ENCODE measurements at regions not wholly inside any gene's neighbourhood (a gene's known extent, or its start where the extent isn't known, plus 50 kb on each side); places are given as distances from the start of the nearest gene placed in this dataset.

- Histone ChIP-seq H3K4me3 (ENCODE audit: low read depth, low read length) (no peak overlapping the region), H3K27me3 (replicated peaks; ENCODE audit: control insufficient read depth, insufficient read depth, low read length) (no peaks in the 10 kb centered on the region), H3K36me3 (ENCODE audit: control insufficient read depth, insufficient read depth, low read length) (no peaks in the 10 kb centered on the region), H3K4me1 (peaks cover 5% of the 10 kb centered on the region; the same call in 1 of the 2 replicates), H3K9me3 (no peaks in the 10 kb centered on the region)
- H3K27me3 Mint-ChIP-seq (ENCODE audit: insufficient read depth, unreplicated experiment) = no peaks in the 10 kb centered on the region
- CTCF ChIA-PET = no interaction called here
- no peak overlapping the region for H3K4me3 Mint-ChIP-seq (ENCODE audit: unreplicated experiment)
- intact Hi-C loops (cut with micrococcal nuclease; ENCODE audit: unreplicated experiment) = no loop called here
- no peak for DNase-seq
- H3K27ac Mint-ChIP-seq (ENCODE audit: unreplicated experiment) = no peak overlapping the region
- no peaks in the 10 kb centered on the region for H3K9me3 Mint-ChIP-seq (ENCODE audit: unreplicated experiment)
- no peaks in the 10 kb centered on the region for H3K36me3 Mint-ChIP-seq (ENCODE audit: insufficient read depth, unreplicated experiment)
- no peak for TF ChIP-seq CTCF (IDR thresholded peaks at IDR 0.05; ENCODE audit: insufficient read depth in 1 of 2, low read depth in 1 of 2, low read length in 1 of 2, severe bottlenecking in 1 of 2, unreplicated experiment in 1 of 2)
- POLR2A ChIA-PET = no interaction called here
- BruUV-seq (replicated peaks) = no TSS peak
- peaks cover 5% of the 10 kb centered on the region for H3K4me1 Mint-ChIP-seq (ENCODE audit: low read depth, unreplicated experiment)
Observed at GRCh38 chr3:197420115-197420514, 121.7 kb upstream of the DLG1 start.

DNA sequence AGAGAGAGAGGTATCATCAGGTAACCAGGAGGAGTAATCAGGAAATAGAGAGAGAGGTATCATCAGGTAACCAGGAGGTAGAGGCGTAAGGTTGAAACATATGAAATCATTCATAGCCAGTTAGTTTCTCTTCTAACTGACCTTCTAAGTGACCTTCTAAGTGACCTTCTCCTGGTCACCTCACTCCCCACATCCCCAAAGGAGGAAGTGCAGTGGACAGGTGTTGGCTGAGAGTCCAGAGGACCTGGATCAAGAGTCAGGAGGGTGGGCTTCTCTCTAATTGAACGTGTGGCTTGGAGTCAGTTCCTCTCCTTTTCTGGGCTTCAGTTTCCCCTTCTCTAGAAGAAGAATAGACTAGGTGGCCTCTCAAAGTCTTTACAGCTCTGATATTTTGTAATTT lies 121.3 kb upstream of the DLG1 start:
- Histone ChIP-seq H3K27me3 (replicated peaks; ENCODE audit: control insufficient read depth, insufficient read depth, low read length) (no peaks in the 10 kb centered on the region), H3K36me3 (ENCODE audit: control insufficient read depth, insufficient read depth, low read length) (no peaks in the 10 kb centered on the region), H3K9me3 (no peaks in the 10 kb centered on the region), H3K4me1 (peaks cover 5% of the 10 kb centered on the region; the same call in 1 of the 2 replicates), H3K4me3 (ENCODE audit: low read depth, low read length) (no peak overlapping the region)
- BruUV-seq (replicated peaks) = no TSS peak
- Mint-ChIP-seq H3K27me3 (ENCODE audit: insufficient read depth, unreplicated experiment) (no peaks in the 10 kb centered on the region), H3K4me3 (ENCODE audit: unreplicated experiment) (no peak overlapping the region), H3K9me3 (ENCODE audit: unreplicated experiment) (no peaks in the 10 kb centered on the region), H3K36me3 (ENCODE audit: insufficient read depth, unreplicated experiment) (no peaks in the 10 kb centered on the region), H3K27ac (ENCODE audit: unreplicated experiment) (no peak overlapping the region), H3K4me1 (ENCODE audit: low read depth, unreplicated experiment) (peaks cover under 1% of the 10 kb centered on the region)
- no peak for DNase-seq
- ChIA-PET POLR2A (no interaction called here), CTCF (no interaction called here)
- TF ChIP-seq CTCF (IDR thresholded peaks at IDR 0.05; ENCODE audit: insufficient read depth in 1 of 2, low read depth in 1 of 2, low read length in 1 of 2, severe bottlenecking in 1 of 2, unreplicated experiment in 1 of 2) = no peak
- intact Hi-C loops (cut with micrococcal nuclease; ENCODE audit: unreplicated experiment) = no loop called here

GRCh38 chr3:197417911-197418618 lies 119.7 kb upstream of the DLG1 start:
- CTCF ChIA-PET = interaction anchor here (0.6 kb wide), 1 partner anchor 12 kb away, joined by 3 read pairs; no protein-coding TSS in a partner anchor
- H3K27ac Mint-ChIP-seq (ENCODE audit: unreplicated experiment) = no peak overlapping the region
- POLR2A ChIA-PET = no interaction called here

More at GRCh38 chr3:197417911-197418618, 119.7 kb upstream of the DLG1 start:
- Histone ChIP-seq H3K9me3 (no peaks in the 10 kb centered on the region), H3K4me3 (ENCODE audit: low read depth, low read length) (no peak overlapping the region), H3K4me1 (peaks cover 5% of the 10 kb centered on the region; the same call in 1 of the 2 replicates), H3K36me3 (ENCODE audit: control insufficient read depth, insufficient read depth, low read length) (no peaks in the 10 kb centered on the region), H3K27me3 (replicated peaks; ENCODE audit: control insufficient read depth, insufficient read depth, low read length) (no peaks in the 10 kb centered on the region)
- Mint-ChIP-seq H3K9me3 (ENCODE audit: unreplicated experiment) (peaks cover 2% of the 10 kb centered on the region), H3K4me1 (ENCODE audit: low read depth, unreplicated experiment) (no peaks in the 10 kb centered on the region), H3K4me3 (ENCODE audit: unreplicated experiment) (no peak overlapping the region), H3K27me3 (ENCODE audit: insufficient read depth, unreplicated experiment) (no peaks in the 10 kb centered on the region), H3K36me3 (ENCODE audit: insufficient read depth, unreplicated experiment) (no peaks in the 10 kb centered on the region)
- no peak for TF ChIP-seq CTCF (IDR thresholded peaks at IDR 0.05; ENCODE audit: insufficient read depth in 1 of 2, low read depth in 1 of 2, low read length in 1 of 2, severe bottlenecking in 1 of 2, unreplicated experiment in 1 of 2)
- intact Hi-C loops (cut with micrococcal nuclease; ENCODE audit: unreplicated experiment) = no loop called here
- BruUV-seq (replicated peaks) = no TSS peak
- DNase-seq = no peak

All from Caco-2 (cell line).